ENCODE measurements at regions not wholly inside any gene's neighbourhood (a gene's known extent, or its start where the extent isn't known, plus 50 kb on each side); places are given as distances from the start of the nearest gene placed in this dataset.

DNA sequence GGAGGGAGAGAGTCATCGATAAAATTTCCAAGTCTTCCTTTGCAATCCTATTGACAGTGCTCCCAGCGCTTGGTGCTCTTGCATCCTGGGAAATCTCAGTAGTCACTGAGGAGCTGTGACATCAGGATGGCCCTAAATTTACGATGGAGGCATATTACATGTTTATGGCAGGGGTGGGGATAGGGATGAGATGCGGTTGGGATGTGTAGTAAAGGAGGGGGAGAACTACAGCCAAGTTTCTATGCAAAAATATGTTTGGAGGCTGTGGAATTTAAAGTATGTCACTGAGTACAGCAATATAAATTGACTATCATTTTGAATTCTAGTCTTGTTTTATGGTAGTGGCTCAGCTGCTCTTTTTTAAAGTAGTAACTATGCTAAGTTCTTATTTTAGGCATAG lies 544.9 kb downstream of the PKHD1 start:
- TF ChIP-seq BRCA1 (IDR thresholded peaks at IDR 0.05; ENCODE audit: low read depth, low read length), result no peak
- TF ChIP-seq, protein P1, sequence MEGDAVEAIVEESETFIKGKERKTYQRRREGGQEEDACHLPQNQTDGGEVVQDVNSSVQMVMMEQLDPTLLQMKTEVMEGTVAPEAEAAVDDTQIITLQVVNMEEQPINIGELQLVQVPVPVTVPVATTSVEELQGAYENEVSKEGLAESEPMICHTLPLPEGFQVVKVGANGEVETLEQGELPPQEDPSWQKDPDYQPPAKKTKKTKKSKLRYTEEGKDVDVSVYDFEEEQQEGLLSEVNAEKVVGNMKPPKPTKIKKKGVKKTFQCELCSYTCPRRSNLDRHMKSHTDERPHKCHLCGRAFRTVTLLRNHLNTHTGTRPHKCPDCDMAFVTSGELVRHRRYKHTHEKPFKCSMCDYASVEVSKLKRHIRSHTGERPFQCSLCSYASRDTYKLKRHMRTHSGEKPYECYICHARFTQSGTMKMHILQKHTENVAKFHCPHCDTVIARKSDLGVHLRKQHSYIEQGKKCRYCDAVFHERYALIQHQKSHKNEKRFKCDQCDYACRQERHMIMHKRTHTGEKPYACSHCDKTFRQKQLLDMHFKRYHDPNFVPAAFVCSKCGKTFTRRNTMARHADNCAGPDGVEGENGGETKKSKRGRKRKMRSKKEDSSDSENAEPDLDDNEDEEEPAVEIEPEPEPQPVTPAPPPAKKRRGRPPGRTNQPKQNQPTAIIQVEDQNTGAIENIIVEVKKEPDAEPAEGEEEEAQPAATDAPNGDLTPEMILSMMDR (IDR thresholded peaks at IDR 0.05 in 2 of 3, conservative IDR thresholded peaks at IDR 0.05 in 1 of 3; ENCODE audit: control insufficient read depth in 2 of 3, extremely low read depth in 1 of 3, insufficient read depth in 1 of 3, low read depth in 3 of 3, low read length in 3 of 3), result no peak
- no peak for TF ChIP-seq POLR2AphosphoS5 (IDR thresholded peaks at IDR 0.05; ENCODE audit: low read length)
- TF ChIP-seq ZSCAN29 (IDR thresholded peaks at IDR 0.05), result no peak
- TF ChIP-seq, protein P2, sequence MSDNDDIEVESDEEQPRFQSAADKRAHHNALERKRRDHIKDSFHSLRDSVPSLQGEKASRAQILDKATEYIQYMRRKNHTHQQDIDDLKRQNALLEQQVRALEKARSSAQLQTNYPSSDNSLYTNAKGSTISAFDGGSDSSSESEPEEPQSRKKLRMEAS (IDR thresholded peaks at IDR 0.05; ENCODE audit: low read depth, low read length), result no peak
- TF ChIP-seq, protein P3, sequence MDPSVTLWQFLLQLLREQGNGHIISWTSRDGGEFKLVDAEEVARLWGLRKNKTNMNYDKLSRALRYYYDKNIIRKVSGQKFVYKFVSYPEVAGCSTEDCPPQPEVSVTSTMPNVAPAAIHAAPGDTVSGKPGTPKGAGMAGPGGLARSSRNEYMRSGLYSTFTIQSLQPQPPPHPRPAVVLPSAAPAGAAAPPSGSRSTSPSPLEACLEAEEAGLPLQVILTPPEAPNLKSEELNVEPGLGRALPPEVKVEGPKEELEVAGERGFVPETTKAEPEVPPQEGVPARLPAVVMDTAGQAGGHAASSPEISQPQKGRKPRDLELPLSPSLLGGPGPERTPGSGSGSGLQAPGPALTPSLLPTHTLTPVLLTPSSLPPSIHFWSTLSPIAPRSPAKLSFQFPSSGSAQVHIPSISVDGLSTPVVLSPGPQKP (IDR thresholded peaks at IDR 0.05; ENCODE audit: low read depth, low read length), result no peak

Data from GM12878 (cell line).